AML-193 (cell line): ENCODE measurements at regions not wholly inside any gene's neighbourhood (a gene's known extent, or its start where the extent isn't known, plus 50 kb on each side); places are given as distances from the start of the nearest gene placed in this dataset.
A peak's percentile ranks its signal among the peaks of the same experiment; 100 is the strongest.
"Not testable (repeated sequence)": the region's sequence is repeated elsewhere in the genome, so short reads cannot be mapped to it uniquely, and the experiment has no call there.

Experiments used
- DNase-seq, 2 experiments: peaks; one replicate each; lab custom pipeline; 2025; lab: John Stamatoyannopoulos, UW

GRCh38 chr15:96470681-96471310 is 140.3 kb downstream of the NR2F2 start:
- no peak for DNase-seq

DNA sequence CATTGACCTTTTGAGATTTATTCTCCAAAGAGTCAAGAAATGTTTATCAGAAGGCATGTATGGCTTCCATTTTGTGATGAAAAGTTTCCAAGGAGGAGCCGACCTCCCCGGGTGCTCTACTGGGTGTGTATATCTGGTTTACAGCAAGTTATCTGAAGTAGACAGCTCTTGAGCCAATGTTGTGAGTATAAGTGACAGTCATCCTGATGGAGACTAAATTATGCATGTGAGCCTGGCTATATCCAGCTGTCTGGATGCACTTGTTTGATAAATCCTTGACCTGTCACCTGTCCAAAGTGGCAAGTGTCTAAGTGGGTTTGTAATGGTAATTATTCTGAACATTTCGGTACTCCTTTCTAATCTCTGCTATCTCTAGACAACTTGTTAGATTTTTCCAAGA is 142.2 kb downstream of the NR2F2 start:
- no peak for DNase-seq

- DNase-seq = no peak
Measured at GRCh38 chr15:96473556-96473955, 143.1 kb downstream of the NR2F2 start.

- DNase-seq = no peak
Measured at GRCh38 chr15:96474231-96474664, 143.7 kb downstream of the NR2F2 start.

DNA sequence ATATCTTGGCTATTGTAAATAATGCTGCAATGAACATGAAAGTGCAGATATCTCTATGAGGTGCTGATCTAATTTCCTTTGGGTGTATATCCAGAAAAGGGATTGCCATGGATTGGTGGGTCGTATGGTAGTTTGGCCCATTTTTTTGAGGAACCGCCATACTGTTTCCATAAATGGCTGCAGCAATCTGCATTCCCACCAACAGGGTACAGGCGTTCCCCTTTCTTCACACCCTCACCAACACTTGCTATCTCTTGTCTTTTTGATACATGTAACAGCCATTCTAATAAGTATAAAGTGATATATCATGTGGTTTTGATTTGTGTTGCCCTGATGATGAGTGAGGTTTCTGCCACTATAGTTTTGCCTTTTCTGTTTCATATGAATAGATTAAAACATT is 146.7 kb downstream of the NR2F2 start:
- DNase-seq = no peak

DNA sequence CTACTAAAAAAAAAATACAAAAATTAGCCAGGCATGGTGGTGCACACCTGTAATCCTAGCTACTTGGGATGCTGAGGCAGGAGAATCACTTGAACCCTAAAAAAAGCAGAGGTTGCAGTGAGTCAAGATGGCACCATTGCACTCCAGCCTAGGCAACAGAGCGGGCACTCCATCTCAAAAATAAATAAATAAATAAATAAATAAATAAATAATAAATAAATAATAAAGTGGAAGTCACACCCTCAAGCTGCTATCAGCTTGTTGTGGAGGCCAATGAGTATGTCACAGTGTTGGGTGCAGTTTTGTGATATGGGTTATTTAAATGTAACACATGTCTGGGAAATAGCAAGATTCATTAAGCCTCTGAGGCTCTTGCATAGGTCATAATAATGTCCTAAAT is 153.9 kb downstream of the NR2F2 start:
- not testable (repeated sequence) for DNase-seq

- DNase-seq = no peak
Measured at GRCh38 chr15:96484830-96485229, 154.3 kb downstream of the NR2F2 start.

- DNase-seq = no peak
Measured at GRCh38 chr15:96487245-96487644, 156.7 kb downstream of the NR2F2 start.

- not testable (repeated sequence) for DNase-seq
Measured at GRCh38 chr15:96491066-96491699, 160.7 kb downstream of the NR2F2 start.

- DNase-seq = not testable (repeated sequence)
Measured at GRCh38 chr15:96491700-96492644, 161.5 kb downstream of the NR2F2 start.

DNA sequence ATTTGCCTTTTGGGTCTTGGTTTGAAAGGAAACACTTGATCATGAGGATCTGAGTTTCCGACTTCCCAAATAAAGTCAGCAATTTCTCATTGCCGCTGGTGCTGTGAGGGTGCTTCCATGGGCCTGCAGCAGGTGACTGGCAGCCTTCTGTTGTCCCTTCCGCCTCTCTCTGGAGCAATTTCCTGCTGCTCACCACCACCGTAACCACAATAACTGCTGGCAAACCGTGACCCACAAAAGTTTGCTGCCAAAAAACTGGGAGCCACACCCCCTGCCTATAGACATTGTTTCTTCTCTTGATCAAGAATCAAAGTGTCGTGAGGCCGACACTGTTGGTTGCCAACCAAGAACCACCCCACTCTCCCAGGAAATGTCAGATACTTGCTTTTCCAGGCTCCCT is 164.0 kb downstream of the NR2F2 start:
- peak; percentile 95 for DNase-seq

- peak; percentile 22 to 32 for DNase-seq
Measured at GRCh38 chr15:96495386-96495785, 164.9 kb downstream of the NR2F2 start.

DNA sequence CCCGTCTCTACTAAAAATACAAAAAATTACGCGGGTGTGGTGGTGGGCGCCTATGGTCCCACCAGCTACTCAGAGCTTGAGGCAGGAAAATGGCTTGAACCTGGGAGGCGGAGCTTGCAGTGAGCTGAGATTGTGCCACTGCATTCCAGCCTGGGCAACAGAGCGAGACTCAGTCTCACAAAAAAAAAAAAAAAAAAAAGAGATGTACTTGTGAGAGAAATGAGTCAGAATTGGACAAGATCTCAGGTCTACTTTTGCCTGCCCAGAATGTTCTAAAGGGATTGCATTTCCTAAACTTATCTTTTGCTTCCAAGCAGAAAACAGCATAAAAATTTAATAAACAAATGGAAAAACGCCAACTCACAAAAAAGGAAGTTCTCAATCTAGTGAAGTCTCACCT is 167.5 kb downstream of the NR2F2 start:
- no peak for DNase-seq

- DNase-seq = no peak
Measured at GRCh38 chr15:96500508-96500907, 170.0 kb downstream of the NR2F2 start.

GRCh38 chr15:96501362-96501761 is 170.9 kb downstream of the NR2F2 start:
- DNase-seq = no peak

DNA sequence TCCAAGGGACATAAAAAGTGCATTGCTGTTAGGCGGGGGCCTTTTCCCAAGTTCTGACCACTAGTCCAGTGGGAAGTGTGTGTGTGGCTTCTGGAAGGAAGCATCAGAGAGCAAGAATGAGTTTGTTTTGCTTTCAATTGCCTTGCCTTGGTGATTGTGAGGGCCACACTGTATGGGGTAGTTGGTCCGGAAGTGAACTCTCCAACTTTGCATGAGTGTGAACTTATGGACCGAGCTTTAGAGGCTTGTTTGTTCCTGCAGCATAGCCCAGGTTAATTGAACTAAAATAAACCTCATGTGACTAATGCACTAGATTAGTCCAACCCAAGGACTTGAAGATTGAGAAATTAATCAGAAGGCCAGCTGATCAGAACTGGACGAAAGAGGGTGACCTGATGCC is 171.7 kb downstream of the NR2F2 start:
- DNase-seq = no peak

GRCh38 chr15:96503276-96503675 is 172.8 kb downstream of the NR2F2 start:
- DNase-seq = no peak

GRCh38 chr15:96504371-96504770 is 173.9 kb downstream of the NR2F2 start:
- DNase-seq = no peak

GRCh38 chr15:96505014-96505413 is 174.5 kb downstream of the NR2F2 start:
- no peak for DNase-seq

DNA sequence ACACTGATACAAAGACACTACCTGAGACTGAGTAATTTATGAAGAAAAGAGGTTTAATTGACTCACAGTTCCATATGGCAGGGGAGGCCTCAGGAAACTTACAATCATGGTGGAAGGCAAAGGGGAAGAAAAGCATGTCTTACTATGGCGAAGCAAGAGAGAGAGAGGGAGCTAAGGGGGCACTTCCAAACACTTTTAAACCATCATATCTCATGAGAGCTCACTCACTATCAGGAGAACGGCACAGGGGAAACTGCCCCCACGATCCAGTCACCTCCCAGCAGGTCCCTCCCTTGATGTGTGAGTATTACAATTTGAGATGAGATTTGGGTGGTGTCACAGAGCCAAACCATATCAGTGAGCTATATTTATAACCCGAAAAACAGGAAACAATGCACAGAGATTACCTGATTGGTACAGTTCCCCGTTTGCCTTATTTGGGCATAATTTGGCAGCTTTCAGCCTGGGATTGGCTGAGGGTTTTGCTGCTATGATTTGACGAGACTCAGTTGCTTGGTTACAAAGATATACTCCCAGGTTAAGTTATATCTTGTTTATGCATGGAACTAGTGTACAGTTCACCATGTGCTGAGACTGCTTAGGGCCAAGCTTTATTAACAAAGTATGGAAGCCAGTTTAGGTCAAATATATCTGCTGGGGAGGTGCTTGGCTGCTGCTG is 184.2 kb downstream of the NR2F2 start:
- DNase-seq = no peak

GRCh38 chr15:96515371-96515770 is 184.9 kb downstream of the NR2F2 start:
- no peak for DNase-seq

GRCh38 chr15:96521386-96521785 is 190.9 kb downstream of the NR2F2 start:
- DNase-seq = no peak
